Ovary (tissue), 3 donors: ENCODE measurements at regions not wholly inside any gene's neighbourhood (a gene's known extent, or its start where the extent isn't known, plus 50 kb on each side); places are given as distances from the start of the nearest gene placed in this dataset.

Source experiments
- CTCF ChIP-seq, 3 donors: fragments of 450-650 bp in 2 of 3; fragments of 200-600 bp in 1 of 3; IDR thresholded peaks; one replicate each; pipeline versions ENCODE4 v1.5.1 to v1.8.0; 2016 to 2022; ENCODE audit warnings: antibody characterized with exemption in 3 of 3, mild to moderate bottlenecking in 1 of 3
- POLR2A ChIP-seq: fragments of 450-650 bp; IDR thresholded peaks from one replicate; pipeline ENCODE4 v1.6.1; 2017; ENCODE audit warnings: antibody characterized with exemption, mild to moderate bottlenecking, moderate library complexity
- donor health status: DM: no; HTN: no; CAD: no.

- TF ChIP-seq CTCF (IDR thresholded peaks at IDR 0.05) (no peak), POLR2A (no peak)
Observed at GRCh38 chr12:132404435-132404855, 75.1 kb upstream of the GALNT9 start.
